GM23338 (cell line): ENCODE measurements at regions not wholly inside any gene's neighbourhood (a gene's known extent, or its start where the extent isn't known, plus 50 kb on each side); places are given as distances from the start of the nearest gene placed in this dataset.

Experiments used
- CTCF ChIP-seq, 2 experiments: fragments of 200-600 bp in 1 of 2; sonication (generic) in 1 of 2; conservative IDR thresholded peaks; 2 replicates each; pipeline versions ENCODE4 v1.5.1 to v1.6.1; 2016 to 2017; ENCODE audit warnings: antibody characterized with exemption in 2 of 2, low read depth in 2 of 2, mild to moderate bottlenecking in 2 of 2, moderate library complexity in 1 of 2
- REST ChIP-seq: IDR thresholded peaks from one replicate; pipeline ENCODE4 v1.6.1; 2018; ENCODE audit warnings: antibody characterized with exemption; ENCODE audit not compliant: unreplicated experiment

GRCh38 chr18:53792762-53793161 is 431.7 kb downstream of the MBD2 start:
- TF ChIP-seq CTCF (conservative IDR thresholded peaks at IDR 0.05; ENCODE audit: low read depth in 2 of 2) (no peak), REST (no peak)
